Fibroblast of skin of right biceps (primary cell): ENCODE measurements at regions not wholly inside any gene's neighbourhood (a gene's known extent, or its start where the extent isn't known, plus 50 kb on each side); places are given as distances from the start of the nearest gene placed in this dataset.

ENCODE experiments used
- DNase-seq: peaks from one replicate; pipeline ENCODE4 v3.0.0-alpha.2; 2013

- DNase-seq: no peak
These were observed 86.3 kb upstream of the TOX3 start for GRCh38 chr16:52633230-52633629.

- no peak for DNase-seq
These were observed 84.8 kb upstream of the TOX3 start for GRCh38 chr16:52631711-52632110.

GRCh38 chr16:52630711-52631110 is 83.8 kb upstream of the TOX3 start:
- no peak for DNase-seq

- DNase-seq: no peak
These were observed 82.4 kb upstream of the TOX3 start for GRCh38 chr16:52629296-52629695.

GRCh38 chr16:52624891-52625290 is 77.9 kb upstream of the TOX3 start:
- no peak for DNase-seq

GRCh38 chr16:52621651-52622050 is 74.7 kb upstream of the TOX3 start:
- DNase-seq: no peak

GRCh38 chr16:52618753-52619497 is 72.0 kb upstream of the TOX3 start:
- no peak for DNase-seq

GRCh38 chr16:52617591-52617990 is 70.6 kb upstream of the TOX3 start:
- DNase-seq: no peak

GRCh38 chr16:52613508-52613907 is 66.6 kb upstream of the TOX3 start:
- DNase-seq: no peak

- DNase-seq: no peak
These were observed 65.1 kb upstream of the TOX3 start for GRCh38 chr16:52611817-52612673.

GRCh38 chr16:52603015-52603414 is 56.1 kb upstream of the TOX3 start:
- DNase-seq: no peak

- no peak for DNase-seq
These were observed 51.0 kb upstream of the TOX3 start for GRCh38 chr16:52597772-52598483.

- DNase-seq: no peak
These were observed 50.3 kb upstream of the TOX3 start for GRCh38 chr16:52597073-52597771.
